GM12892 (cell line): ENCODE measurements at regions not wholly inside any gene's neighbourhood (a gene's known extent, or its start where the extent isn't known, plus 50 kb on each side); places are given as distances from the start of the nearest gene placed in this dataset.

Experiments
- POLR2A ChIP-seq: IDR thresholded peaks from 2 replicates; pipeline ENCODE4 v1.6.1; 2011; ENCODE audit warnings: low read depth, low read length, control low read depth
- POLR2AphosphoS5 ChIP-seq: IDR thresholded peaks from 2 replicates; pipeline ENCODE4 v1.6.1; 2011; ENCODE audit warnings: low read depth, low read length, control low read depth
- TAF1 ChIP-seq: IDR thresholded peaks from 2 replicates; pipeline ENCODE4 v1.6.1; 2011; ENCODE audit warnings: low read depth, mild to moderate bottlenecking, control low read depth, low read length, borderline replicate concordance

DNA sequence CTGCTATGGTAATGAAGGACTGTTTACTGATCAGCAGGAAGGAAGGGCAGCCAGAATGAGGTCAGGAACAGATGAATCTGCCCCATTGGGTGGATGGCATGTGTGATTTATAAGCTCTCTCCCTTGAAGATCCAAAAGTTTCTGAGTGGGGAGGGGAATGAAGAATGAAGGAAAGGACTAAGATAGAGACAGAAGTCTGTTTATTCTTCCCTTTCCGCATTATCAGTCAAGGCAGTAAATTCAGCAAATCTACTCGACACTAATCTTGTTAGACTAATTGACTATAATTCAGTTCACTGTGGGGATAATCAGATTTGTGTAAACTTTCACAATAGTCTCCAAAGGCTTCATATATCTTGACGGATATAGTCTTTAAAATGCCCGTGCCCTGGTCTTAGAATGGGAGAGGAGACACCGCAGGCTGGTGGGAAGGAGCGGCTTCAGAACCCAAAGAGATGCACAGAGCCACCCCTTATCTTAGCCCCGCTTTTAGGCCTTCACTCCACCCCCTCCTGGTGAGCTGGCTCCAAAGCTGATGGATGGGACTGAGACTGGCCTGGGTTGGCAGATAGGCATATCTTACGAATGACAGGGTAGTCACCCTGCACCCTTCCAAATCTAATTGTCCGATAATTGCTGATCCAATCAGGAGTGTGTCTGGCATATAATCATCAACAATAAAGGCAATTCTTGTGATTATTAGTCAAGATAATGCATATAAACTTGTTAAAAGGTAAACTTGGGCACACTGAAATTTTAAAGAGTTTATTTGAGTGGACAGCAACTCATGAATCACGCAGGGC, 76.0 kb upstream of the PPM1J start:
- TF ChIP-seq POLR2A (no peak), TAF1 (no peak), POLR2AphosphoS5 (no peak)
